ENCODE measurements at regions not wholly inside any gene's neighbourhood (a gene's known extent, or its start where the extent isn't known, plus 50 kb on each side); places are given as distances from the start of the nearest gene placed in this dataset.

DNA sequence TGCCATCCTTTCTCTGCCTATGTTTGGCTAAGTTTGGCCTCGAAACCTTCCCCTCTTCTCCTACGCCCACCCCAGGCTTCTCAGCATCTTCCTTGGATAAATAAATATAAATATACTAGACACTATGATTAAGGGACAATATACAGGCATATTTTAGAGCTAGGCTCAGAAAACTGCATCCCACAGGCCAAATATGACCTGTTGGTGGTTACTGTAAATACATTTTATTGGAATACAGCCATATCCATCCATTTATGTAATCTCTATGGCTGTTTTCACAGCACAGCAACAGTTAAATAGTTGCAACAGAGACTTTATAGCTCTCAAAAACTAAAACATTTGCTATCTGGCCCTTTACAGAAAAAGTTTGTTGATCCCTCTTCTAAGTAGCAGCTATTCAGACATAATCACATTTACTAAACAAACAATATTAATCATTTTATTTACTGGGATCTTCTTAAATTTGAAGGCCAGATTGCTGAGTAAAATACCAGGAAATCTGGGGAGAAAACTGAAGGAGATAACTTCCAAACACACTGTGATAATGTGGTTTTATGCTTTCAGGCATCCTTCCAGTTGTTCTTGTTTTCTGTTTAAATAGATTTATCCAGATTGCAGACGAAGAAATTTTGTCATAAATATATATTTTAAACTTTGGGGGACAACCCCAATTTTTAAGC, 269.7 kb upstream of the THRB start:
- no peak for DNase-seq (ENCODE audit: low spot score)

DNA sequence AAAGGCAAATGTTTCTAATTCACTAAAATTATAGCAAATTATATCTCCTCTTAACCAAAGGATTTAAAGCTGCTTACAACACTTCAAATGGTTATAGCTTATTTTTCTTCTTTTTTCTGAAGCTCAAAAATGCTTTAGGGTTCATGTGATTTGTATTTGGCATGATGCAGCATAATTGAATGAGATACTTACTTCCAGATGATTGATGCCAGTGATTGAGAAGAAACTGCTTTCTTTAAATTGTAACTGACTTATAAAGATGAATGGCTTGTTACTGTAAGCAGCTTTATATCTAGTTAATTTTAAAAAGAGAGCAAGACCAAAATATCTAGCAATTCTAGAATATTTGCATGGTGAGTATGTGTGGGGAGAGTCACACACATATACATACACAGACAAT, 270.7 kb upstream of the THRB start:
- DNase-seq (ENCODE audit: low spot score) = no peak

DNA sequence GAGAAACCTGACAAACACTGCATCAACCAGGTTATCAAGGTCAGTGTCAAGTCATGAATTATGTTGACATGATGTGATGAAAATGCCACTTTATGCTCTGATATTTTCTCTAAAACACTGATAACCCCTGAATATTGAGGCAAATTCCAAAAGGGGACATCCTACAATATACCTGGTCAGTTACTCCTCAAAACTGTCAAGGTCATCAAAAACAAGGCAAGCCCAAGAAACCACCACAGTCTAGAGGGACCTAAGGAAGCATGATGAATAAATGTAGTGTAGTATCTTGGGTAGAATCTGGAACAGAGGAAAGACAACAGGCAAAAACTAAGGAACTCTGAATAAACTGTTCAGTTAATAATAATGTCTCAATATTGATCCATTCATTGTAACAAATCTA, 275.3 kb upstream of the THRB start:
- no peak for DNase-seq (ENCODE audit: low spot score)

DNA sequence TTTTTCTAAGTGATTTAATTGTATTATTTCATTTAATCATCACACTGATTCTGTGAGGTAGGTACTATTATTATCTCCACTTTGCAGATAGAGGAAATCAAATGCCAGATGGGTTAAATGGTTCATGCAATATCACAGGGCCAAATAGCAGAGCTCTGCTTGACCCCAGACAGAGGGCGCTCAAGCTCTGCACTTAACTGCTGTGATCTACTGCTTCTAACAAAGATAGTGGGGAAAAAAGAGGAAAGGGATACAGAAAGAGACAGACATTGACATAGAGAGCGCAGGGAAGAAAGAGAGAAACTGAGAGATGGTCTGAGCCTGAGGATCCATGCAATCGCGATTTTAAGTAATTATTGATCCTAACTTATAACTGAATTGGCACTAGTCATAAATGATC, 279.1 kb upstream of the THRB start:
- peak; percentile 67 for DNase-seq (ENCODE audit: low spot score)

DNA sequence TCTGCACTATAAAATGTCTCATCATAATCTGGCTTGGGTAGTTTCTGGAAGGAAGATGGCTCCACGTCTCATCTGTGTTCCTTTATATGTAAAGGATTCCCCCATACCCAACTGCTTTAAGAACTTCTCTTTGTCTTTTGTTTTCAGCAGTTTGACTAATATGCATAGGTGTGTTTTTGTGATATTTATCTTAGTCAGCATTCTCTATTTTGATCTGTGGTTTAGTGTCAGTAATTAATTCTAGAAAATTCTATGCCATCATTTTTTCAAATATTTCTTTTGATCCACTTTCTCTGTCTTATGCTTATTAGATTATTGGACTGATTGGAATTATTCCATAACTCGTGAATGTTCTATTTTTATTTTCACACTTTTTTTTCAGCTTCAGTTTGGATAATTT, 286.3 kb upstream of the THRB start:
- DNase-seq (ENCODE audit: low spot score) = no peak

DNA sequence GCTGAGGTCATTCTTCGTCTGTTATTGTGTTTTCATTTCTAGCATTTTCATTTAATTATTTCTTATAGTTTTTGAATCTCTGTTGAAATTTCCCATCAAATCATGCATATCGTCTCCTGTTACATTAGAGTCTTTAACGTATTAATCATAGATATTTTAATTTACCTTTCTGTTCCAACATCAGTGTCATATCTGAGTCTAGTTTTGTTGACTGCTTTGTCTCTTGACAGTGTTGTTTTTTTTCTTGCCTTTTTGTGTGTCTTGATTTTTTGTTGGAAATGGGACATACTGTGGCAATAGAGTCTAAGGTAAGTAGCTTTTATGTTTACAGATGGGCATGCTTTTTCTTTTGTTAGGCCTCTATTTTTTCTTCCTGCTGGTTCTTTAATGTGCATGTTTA, 286.8 kb upstream of the THRB start:
- no peak for DNase-seq (ENCODE audit: low spot score)

DNA sequence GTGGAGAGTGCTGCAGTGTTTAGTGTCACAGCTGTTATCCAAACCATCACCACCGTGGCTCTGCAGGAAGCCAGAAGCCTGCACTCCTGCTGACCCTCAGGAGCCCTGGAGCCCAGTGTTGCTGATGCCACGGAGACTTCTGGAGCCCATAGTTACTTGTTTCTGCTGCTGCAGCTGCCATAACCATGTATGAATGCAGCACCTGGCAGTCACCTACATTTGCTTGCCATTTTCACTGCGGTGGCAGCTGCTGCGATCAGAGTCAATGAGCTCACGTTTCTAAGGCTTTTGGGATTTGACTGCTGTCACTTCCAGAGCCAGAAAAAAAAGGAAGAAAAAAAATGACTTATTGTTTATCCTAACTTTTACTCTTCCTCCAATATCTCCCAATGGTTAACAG, 299.2 kb upstream of the THRB start:
- no peak for DNase-seq (ENCODE audit: low spot score)

DNA sequence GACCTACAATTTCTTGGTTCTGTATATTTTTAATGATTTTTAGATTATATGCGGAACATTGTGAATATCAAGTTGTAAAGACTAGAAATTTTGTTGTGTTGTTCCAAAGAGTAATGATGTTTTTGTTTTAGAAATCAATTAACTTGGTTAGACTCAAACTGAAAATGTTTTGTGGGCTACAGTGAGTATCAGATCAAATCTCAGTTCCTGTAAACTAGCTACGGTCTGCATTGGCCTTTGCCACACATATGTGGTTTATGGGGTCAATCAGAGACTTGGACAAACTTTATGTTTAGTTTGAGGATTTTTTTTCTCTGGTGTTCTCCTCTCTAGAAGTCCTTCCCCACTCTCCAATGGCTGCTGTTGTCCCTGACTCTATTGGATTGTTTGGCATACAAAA, 308.0 kb upstream of the THRB start:
- no peak for DNase-seq (ENCODE audit: low spot score)

DNA sequence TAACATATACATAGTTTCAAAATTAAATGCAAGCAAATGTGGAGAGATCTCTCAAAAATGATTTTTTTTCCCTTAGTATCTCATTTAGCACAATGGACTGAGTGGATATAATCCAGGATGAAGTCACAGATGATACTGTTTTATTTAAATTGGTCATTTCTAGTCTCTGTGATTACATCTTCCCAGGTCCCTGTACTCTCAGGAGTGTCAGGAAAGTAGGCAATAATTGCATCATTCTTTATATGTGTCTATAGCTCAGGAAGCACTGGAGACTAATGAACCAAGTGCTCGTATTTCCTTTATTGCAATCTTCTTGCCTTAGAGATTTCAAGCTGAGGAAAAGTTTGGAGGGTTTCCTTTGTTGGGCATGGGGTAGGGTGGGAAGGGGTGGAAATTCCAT, 309.4 kb upstream of the THRB start:
- no peak for DNase-seq (ENCODE audit: low spot score)

DNA sequence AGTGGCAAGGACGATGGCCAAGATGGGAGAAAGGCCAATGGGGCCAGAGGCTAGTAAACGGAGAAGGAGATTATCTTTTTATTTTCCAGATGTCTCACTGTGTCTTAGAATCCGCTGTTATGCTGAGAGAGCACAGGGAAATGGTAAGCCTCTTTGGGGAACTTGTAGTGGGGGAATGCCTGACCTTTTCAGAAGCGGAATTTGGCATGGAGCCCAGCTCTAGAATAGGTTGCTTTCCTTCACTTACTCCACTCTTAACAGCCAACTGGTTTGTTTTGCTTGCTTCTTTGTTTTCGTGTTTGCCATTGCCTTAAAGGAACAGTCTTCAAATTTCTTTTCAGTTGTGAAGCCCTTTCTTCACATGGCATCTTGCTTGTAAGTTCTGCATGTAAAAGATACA, 316.2 kb upstream of the THRB start:
- no peak for DNase-seq (ENCODE audit: low spot score)

DNA sequence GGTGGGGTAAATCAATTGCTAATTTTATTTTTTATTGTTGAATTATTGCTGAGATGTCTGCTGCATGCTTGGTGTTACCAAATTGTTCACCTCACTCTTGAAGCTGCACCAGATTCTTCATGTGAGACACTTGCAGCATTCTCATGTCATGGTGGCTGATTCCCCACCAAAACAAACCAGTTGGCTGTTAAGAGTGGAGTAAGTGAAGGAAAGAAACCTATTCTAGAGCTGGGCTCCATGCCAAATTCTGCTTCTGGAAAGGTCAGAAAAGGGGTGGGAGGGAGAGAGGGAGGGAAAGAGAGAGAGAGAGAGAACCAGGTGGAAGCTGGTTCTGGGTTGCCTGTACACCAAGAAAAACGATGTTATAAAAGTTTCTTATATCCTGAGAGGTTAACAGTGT, 317.5 kb upstream of the THRB start:
- no peak for DNase-seq (ENCODE audit: low spot score)

DNA sequence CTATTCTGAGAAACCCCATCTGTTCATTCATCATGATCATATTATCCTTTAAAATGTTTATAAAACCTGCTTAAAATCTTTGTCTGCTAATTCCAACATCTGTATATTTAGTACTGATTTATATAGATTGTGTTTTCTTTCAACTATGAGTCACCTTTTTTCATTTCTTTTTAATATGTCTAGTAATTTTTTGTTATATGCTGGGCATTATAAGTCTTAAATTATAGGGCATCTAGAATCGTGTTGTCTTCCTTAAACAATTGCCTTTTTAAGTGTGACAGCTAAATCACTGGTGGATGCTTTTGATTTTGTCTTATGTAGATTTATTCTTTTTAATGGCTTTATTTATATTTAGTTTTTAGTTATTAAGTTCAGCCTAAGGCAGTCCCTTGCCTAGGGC, 323.4 kb upstream of the THRB start:
- no peak for DNase-seq (ENCODE audit: low spot score)

DNA sequence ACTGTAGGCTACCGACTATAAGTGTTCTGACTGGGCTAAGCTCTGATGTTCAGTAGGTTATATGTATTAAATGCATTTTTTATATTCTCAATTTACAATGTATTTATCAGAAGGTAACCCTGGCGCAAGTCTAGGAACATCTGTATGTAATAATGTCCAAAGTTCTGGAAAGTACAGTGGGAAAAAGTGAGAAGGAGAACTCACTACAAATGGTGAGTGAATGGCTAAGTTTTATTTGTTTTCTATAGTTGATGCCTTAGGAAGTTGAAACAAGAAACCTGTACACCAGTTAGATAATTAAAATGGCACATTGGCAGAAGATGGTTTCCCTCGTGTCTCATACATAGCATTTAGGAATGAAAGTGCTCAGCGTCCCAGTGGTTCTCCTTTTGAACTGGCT, 333.4 kb upstream of the THRB start:
- DNase-seq (ENCODE audit: low spot score) = no peak

DNA sequence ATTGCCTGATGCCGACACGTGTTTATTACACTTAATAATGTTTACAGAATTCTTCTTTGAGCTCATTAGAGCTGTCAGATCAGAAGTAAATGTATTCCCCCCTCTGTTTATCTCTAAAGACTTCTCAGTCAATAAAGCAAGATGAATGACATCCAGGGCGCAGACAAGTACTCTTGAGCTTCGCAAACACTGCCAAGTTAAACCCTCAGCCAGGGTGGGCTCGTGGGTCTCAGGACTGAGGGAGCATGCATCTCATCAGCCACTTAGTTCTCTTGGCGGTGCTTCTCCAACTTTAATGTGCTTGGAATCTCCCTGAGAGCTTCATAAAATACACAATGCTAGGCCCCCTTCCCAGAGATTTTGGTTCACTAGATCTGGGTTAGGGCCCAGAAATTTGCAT, 333.9 kb upstream of the THRB start:
- no peak for DNase-seq (ENCODE audit: low spot score)

DNA sequence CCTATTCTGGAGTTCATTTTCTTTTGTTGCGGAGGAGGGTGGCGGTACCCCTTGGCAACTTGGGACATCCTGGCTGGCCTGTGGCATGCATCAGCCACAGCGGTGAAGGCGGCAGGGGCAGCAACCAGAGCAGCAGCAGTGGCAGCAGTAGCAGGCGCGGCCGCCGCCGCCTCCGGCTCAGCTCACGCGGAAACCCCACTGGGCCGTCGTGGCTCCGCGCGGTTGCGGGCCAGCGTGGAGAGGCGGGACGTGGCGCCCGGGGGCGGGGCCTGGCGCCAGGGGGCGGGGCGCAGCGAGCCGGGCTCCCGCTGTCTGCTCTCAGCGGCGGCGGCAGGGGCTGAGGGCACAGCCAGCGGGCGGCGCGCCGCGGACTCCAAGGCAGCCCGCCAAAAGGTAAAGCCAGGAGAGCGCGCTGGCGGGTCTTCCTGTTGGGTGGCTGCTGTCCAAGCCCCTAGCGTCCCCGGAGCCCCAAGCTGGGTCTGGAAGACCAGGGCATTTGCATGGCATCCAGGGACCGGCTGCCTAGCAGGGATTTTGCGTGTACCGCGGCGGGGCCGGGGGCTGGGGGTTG, 334.4 kb upstream of the THRB start:
- no peak for DNase-seq (ENCODE audit: low spot score)

DNA sequence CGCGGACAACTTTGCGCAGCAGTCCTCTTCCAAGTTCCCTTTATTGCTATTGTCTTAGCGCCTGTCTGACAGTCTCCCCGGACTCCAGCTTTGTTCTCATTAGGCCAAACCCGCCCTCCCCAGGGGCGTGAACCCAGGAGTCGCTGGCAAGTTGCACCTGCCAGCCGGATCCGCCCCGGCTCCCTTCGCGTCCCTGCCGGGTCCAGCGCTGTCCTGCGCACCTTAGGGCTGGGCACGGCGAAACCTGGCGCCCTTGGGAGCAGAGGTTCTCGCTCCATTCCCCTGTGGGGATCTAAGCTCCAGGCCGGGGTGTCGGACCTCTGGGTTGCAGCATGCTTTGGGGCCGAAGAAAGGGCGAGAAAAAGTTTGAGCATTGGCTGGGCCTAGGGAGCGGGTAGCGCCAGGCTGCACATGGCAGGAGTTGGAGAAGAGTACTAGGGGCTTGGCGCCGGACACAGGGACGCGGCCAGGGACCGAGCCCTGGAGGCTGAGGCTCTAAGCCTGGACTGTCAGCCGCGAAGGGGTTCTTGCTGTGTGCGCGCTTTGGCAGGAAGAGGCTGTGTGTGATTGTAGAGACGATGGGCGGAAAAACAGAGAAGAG, 335.1 kb upstream of the THRB start:
- DNase-seq (ENCODE audit: low spot score) = no peak

DNA sequence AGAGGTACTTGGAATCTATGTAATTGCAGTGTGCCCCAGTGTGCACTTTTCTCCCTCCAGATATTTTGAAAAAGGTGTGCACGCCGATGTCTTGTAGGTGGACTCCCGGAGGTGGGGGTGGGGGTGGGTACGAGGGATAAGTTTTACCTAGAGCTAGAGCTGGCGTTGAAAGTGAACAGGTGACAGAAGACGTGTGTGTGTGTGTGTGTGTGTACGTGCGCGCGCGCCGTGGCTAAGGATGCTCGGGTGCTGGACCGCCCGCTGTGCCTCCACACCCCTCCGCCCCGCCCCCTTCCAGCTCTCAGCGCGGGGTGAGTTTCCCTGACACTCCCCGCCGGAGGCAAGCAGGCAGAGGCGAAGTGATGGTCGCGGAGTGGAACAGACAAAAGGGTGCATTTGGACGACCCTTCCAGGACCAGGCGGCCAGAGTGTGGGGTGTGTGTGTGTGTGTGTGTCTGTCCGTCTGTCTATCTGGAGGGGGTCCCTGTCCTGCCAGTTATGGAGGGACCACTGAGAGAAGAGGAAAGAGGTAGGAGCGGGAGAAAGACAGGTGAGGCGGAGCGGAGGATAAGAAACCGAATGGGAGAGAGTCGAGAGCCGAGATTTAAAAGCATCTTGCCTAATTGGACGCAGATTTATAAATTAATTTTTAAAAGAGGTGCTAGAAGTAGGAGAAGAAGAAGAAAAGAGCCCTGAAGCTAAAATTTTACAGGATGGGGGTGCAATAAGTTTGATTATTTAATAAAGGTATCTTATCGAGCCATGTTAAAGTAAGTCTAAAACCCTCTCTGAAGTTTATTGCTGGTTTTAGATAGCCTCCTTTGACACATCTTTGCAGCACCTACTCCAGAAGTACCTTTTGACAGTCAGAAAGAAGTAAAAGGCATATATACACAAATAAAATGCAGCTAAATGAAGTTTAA, 335.8 kb upstream of the THRB start:
- no peak for DNase-seq (ENCODE audit: low spot score)

DNA sequence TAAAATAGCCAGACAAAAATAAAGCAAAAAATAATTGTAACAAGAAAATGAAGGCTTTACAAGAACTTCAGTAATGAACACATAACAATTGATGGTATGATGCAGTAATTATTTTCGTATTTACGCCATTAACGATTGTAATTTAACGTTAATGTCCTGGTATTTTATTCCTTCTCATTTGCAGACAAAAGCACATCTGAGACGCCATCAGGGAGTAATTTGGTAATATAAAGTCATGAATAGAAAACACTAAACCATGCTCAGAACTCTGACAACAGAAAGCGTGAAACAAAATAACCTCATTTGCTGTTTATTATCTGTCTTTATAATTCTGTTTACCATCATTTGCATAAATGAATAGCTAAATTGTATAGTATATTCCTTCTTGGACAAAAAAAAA, 336.6 kb upstream of the THRB start:
- DNase-seq (ENCODE audit: low spot score) = no peak

DNA sequence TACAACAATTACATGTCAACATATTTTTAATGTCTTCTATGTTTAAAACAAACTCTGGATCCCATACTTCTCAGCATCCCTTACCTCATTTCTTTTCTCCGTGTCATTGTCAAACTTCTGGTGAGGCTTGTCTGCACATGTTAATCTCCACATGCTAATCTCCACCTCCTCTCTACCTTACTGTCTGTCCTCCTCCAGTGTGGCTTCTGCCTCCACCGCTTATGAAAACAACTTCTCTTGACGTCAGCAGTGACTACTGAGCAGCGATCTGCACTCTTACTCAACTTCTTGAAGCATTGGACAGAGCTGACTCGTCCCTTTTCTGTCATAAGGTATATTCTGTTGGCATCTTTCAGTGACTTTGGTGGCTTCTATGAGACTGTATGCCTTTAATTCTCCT, 338.2 kb upstream of the THRB start:
- DNase-seq (ENCODE audit: low spot score) = no peak

DNA sequence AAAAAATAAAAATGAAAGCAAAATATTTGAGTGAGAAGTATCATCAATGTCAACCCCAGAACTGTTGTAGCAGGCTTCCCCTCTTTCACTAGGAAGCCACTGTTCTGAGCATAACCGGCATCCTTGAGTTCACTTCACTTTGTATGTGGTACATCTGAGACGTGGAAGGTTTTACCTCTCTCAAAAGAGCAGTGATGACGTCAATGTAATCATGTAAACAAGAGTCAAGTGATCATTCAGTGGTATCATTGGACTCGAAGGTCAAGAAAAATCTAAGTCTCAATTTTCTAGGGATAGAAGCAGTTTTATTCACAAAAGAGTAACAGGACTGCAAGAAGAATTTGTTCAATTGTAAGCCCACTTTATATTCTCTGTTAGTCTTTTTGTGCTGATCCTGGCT, 339.8 kb upstream of the THRB start:
- DNase-seq (ENCODE audit: low spot score) = no peak

DNA sequence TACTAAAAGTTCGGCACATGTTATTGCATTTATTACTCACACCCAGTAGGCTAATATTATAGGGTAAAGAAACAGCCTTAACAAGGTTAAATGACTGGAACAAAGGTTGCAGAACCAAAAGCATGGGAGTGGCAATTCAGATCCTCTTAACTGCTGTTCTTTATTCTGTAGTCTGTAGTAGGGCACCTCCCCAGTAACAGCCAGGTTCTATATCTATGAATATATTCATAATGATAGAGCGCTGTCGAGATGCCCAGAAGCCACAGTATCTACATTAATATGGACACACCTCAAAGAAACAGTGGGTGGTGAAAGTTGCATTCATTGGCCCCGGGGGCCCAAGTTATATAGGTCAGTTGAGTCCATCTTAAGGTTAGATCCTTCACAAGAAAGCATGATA, 340.9 kb upstream of the THRB start:
- DNase-seq (ENCODE audit: low spot score) = no peak

DNA sequence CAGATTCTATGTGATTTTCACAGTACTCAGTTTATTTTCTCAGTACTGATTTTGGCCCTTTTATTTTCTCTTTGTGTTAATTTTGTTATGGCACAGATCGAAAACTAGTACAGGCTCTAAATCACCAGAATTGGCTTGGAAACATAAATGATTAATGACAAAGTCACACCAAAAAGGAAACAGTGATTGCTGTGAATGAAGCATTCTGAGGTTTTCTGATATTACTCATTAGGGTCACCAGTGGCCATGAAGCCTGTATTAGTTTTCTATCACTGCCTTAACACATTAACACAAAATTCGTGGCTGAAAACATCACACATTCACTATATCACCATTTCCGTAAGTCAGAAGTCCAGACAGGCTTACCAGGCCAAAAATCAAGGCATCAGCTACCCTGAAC, 343.0 kb upstream of the THRB start:
- no peak for DNase-seq (ENCODE audit: low spot score)

DNA sequence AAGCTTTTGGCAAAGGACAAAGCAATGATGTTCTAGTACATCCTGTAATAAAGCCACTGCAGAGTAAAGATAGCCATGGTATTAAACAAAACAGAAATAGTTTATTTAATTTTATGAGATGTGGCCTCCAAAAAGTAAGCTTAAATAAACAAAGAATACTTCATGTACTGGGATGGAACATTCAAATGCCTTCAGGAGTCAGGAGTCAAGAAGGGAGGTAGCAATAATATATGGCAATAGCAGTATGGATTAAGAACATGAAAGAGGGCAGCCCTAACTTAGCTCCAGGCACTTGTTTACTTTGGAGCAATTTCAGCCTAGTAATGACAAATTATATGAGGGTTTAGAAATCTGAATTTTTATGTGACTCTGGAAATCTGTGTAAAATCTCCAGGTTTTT, 343.9 kb upstream of the THRB start:
- DNase-seq (ENCODE audit: low spot score) = no peak

All from NAMALWA (cell line).